HG02981 (cell line): ENCODE measurements at regions not wholly inside any gene's neighbourhood (a gene's known extent, or its start where the extent isn't known, plus 50 kb on each side); places are given as distances from the start of the nearest gene placed in this dataset.

Experiments used
- ATAC-seq: cut with Tn5 transposase; IDR thresholded peaks from one replicate; pipeline ENCODE4 v1.9.1; 2021; ENCODE audit warnings: mild to moderate bottlenecking, moderate library complexity; ENCODE audit not compliant: unreplicated experiment

- ATAC-seq, result no peak
Measured at GRCh38 chr20:57888591-57888990, 178.8 kb upstream of the PMEPA1 start.

GRCh38 chr20:57884956-57885355, 175.1 kb upstream of the PMEPA1 start:
- ATAC-seq, result no peak

GRCh38 chr20:57883761-57884160, 173.9 kb upstream of the PMEPA1 start:
- no peak for ATAC-seq

GRCh38 chr20:57883224-57883623, 173.4 kb upstream of the PMEPA1 start:
- no peak for ATAC-seq

- no peak for ATAC-seq
Measured at GRCh38 chr20:57882451-57883161, 172.8 kb upstream of the PMEPA1 start.

GRCh38 chr20:57881466-57882385, 171.9 kb upstream of the PMEPA1 start:
- ATAC-seq, result no peak

GRCh38 chr20:57880571-57880892, 170.7 kb upstream of the PMEPA1 start:
- ATAC-seq, result no peak

GRCh38 chr20:57879779-57880570, 170.2 kb upstream of the PMEPA1 start:
- no peak for ATAC-seq

- ATAC-seq, result no peak
Measured at GRCh38 chr20:57879437-57879778, 169.6 kb upstream of the PMEPA1 start.

- ATAC-seq, result no peak
Measured at GRCh38 chr20:57878786-57879424, 169.1 kb upstream of the PMEPA1 start.

- no peak for ATAC-seq
Measured at GRCh38 chr20:57877995-57878394, 168.2 kb upstream of the PMEPA1 start.

GRCh38 chr20:57877131-57877824, 167.5 kb upstream of the PMEPA1 start:
- ATAC-seq, result no peak

GRCh38 chr20:57876163-57876562, 166.3 kb upstream of the PMEPA1 start:
- no peak for ATAC-seq

- no peak for ATAC-seq
Measured at GRCh38 chr20:57874141-57874540, 164.3 kb upstream of the PMEPA1 start.

- no peak for ATAC-seq
Measured at GRCh38 chr20:57872816-57873409, 163.1 kb upstream of the PMEPA1 start.

- no peak for ATAC-seq
Measured at GRCh38 chr20:57871237-57871632, 161.4 kb upstream of the PMEPA1 start.

GRCh38 chr20:57870597-57871236, 160.9 kb upstream of the PMEPA1 start:
- no peak for ATAC-seq

- ATAC-seq, result no peak
Measured at GRCh38 chr20:57869951-57870315, 160.1 kb upstream of the PMEPA1 start.

GRCh38 chr20:57869291-57869950, 159.6 kb upstream of the PMEPA1 start:
- ATAC-seq, result no peak
